Suppressor macrophage treated with lipopolysaccharide for 1 hour (primary cell): ENCODE measurements at regions not wholly inside any gene's neighbourhood (a gene's known extent, or its start where the extent isn't known, plus 50 kb on each side); places are given as distances from the start of the nearest gene placed in this dataset.
A peak's percentile ranks its signal among the peaks of the same experiment; 100 is the strongest.

Experiments
- DNase-seq, 3 donors: peaks; one replicate each; pipeline ENCODE4 v3.0.0-alpha.2; 2020 to 2022

DNA sequence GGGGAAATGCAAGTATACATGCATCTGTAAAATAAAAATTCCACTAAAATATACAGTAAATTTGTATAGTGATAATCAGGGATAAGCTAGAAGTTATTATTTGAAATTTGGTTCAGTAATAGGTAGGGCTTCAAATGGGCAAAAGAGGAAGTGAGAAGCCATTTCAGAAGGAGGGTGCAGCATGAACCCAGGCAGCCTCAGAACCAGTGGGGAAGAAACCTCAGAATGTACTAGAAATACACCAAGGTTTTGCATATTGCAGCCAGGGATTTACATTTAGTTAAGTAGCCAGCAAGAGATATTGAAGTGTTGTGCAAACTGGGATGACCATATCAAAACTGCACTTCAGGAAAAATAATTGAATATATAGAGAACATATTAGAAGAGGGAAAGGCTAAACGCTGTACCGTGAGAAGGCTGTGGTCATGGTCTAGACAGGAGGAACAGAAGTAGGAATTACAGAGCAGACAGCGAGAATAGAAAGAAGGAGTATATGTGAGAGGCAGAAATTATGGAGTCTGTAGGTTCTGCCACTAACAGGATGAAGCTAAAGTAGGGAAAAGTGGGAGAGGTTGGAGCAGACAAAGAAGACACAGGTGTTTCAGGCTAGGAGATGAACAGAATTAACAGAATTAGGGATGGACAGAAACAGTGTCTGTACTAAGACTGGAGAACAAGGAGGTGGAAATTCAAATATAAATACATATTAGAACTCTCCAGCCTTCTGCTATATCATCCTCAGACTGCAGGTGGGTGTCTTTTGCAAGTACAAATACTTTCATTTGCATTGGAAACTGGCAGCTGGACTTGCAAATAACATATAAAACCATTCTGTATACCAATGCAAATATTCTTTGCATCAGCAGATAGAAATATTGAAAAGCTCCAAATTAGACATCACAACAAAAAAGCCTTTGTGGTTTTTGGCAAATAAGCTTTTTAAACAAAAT, 335.6 kb downstream of the ZNF608 start:
- DNase-seq, result no peak

DNA sequence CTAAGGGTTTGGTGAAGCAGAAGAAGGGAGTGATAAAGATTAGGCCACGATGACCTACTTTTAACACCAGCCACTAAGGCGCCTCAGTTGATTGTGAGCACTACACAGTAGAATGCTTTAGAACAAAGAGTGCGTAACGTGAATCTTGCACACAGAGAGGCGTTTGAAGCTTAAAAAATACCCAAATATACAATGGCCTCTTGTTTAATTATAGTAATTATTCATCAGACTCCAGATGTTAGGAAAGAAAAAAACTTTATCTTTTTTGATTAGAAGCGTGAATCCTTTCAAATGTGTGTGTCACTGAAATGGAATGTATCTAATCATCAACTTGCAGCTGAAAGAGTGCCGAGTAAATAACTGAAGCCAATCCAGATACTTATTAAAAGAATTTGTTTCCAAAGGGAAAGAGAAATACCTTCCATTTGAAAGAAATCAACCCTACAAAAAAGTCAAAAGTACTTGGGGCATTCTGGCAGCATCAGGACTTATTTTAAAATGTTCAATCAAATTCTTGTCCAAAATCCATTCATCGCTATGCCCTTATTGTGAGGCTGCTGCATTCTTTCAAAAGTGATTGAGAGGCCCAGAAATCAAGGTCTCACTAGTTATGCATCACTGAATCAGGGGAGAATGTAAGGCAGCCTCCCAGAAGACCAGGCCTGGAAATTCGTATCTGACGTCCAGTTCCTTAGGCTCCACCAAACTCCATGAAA, 337.5 kb downstream of the ZNF608 start:
- DNase-seq, result no peak

DNA sequence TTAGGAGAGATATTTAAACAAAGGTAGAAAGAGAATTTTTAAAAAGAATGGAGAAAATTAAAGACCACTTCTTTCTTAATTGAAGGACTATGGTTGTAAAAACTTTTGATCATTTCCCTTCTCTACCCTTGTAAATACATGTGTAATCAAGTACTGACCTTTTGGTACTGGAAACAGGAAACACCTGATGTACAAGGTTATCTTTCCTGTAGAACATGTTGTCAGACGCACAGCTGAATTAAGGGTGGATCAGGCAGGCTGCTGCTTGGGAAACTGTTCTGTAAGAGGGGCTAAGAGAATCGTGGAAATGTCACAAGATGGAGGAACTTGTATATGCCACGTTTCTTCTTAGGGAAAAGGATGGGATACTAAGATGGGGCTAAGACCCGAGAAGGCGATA, 341.6 kb downstream of the ZNF608 start:
- DNase-seq, result no peak

DNA sequence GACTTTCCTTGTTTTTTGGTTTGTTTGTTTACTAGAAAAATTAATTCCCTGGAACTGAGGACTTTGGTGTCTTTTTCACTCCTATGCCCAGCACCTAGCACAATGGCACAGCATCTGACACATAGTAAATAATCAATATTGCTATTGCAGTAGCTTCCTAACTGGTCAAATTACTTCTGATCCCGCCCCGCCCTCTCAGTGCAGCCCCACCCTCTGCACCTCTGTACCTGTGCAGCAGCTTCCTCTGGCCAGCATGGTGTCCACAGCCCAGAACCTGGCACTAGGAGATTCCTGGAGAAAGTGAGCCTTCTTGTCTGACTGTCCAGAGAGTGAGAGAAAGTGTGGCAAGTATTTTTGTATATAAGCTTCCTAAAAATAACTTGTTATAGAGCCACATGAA, 343.2 kb downstream of the ZNF608 start:
- no peak for DNase-seq

DNA sequence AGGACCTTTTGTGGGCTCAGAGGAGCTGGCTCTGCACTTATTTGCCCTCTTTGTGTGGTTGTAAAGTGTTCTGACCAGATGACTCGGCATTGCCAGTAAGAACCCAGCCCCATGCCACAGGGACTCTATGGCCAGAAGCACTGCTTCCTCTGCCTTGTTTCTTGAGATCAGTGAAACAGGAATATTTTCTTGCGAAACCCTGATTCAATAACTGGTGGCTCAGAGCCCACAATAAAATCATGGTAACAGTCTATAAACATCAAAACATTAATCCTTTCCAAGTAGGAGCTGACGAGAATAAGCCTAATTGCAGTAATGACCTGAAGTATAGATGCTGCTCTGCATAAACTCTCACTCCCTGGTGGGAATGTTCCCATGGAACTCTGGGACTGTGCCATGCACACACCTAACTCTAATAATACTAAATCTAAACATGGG, 344.3 kb downstream of the ZNF608 start:
- DNase-seq, result peak in 1 of 3 donors; percentile 6

DNA sequence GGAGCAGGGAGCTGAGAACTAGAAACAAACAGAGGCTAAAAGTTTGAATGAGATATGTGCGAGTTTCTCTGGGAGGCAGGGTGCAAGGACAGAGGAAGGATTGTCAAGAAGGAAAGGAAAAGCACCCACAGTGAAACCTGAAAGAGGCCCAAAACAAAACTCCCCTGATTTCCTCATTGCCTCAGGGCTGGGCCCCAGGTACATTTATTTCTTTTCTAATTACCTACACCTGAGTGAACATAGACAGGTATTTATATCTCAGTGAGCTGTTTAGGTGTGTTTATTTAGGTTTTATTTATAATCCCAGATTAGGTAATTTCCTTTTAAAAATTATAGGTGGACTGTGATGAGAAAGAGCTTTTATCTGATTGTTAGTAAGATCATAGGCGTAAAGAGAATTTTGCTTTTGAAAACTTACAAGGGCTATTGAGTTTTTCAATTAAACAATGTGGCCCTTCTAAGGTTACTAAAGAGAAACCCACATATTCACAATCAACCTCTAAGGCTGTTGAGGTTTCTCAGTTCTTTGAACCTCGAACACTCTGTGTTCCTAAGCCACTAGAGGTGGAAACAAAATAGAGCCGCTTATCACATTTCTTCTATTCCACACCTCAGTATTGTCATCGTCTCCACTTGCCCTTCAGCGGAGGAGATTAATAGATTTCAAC, 344.8 kb downstream of the ZNF608 start:
- no peak for DNase-seq

DNA sequence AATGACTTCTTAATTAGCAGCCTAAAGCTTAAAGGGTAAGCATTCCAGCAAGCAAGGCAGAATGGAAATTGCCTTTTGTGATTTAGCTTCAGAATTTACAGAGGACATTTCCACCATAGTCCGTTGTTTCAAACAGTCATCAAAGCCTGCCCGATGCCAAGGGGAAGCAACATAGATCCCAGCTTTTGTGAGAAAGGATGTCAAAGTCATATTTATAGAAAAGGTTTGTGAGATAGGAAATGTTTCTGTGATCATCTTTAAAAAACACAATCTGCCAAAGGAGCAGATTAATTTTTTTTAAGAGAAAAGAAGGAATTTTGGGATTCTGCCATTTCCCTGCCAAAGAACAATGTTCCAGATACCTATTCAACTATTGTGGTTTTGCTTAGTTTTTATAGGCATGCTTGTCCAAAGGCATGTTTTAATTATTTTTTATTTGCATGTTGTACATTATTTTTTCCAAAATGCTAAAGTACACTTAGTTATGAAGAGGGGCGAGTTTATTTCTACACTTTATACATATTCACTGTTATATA, 346.9 kb downstream of the ZNF608 start:
- no peak for DNase-seq

DNA sequence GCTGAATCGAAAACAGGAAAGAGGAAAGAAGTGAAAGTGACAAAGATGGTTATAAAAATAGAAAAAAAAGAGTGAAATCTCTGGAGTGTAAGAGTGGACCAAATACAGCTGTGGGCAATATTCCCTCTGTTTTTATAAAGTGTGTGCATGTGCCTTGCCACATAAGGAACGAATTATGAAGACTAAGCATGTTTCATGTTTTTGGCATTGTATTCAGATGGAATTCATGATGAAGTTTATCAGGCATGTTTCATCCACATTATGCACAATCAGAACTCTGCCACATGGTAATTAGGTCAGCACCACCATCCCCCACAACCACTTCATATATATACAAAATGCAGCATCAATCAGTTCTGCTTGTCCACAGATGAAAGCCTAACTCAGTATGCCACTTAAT, 348.0 kb downstream of the ZNF608 start:
- DNase-seq, result no peak

DNA sequence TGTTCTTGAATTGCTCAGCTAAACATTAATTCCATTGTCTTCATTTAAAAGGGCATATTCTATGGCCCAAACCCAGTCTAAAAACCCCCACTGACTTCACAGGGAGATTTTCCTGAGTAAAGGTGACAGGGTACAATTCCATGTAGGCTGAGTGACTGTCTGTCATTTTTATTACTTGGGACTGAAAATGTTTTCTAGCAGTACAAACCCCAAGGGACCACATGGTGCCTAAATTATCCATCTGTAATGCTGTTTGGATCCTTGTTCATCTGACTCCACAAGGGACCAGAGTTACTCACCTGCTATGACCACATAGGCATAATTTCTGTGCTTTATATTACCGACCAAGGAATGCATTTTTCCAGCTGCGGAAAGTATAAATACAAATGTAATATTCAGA, 349.1 kb downstream of the ZNF608 start:
- DNase-seq, result no peak

DNA sequence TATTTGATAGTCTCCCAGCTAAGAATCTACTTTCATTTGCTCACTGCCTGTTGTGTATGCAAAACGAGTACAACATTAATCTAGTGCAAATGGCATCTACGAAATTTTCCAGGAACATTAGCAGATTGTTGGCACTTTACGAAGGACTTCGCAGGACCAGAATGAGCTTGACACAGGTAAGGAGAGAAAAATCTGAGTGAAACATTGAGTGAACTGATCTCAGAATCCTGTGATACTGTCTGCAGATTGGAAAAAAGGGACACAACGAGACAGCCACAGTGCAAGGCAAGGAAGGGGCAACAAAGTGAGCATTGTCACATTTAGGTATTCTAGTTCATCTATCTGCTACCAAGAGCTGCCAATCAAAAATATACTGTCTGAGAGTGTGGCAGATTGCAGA, 350.5 kb downstream of the ZNF608 start:
- DNase-seq, result no peak

DNA sequence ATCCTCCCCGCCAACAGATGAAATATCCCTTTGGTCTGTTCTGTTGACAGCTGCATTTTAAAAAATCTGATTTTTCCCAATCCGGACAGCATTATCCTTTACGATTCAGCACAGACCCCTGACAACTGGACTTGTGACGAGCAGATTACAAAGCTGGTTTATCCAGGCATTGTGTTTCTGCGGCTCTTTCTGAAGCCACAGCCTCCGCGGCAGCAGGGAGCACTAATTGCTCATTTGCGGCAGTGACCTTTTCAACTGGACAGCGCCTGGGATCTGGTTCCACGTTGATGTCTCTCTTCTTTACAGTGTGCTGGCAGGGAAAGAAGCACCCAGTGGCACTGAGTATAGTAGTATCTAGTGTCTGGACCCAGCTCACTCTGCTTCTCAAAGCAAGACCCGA, 351.2 kb downstream of the ZNF608 start:
- DNase-seq, result no peak

DNA sequence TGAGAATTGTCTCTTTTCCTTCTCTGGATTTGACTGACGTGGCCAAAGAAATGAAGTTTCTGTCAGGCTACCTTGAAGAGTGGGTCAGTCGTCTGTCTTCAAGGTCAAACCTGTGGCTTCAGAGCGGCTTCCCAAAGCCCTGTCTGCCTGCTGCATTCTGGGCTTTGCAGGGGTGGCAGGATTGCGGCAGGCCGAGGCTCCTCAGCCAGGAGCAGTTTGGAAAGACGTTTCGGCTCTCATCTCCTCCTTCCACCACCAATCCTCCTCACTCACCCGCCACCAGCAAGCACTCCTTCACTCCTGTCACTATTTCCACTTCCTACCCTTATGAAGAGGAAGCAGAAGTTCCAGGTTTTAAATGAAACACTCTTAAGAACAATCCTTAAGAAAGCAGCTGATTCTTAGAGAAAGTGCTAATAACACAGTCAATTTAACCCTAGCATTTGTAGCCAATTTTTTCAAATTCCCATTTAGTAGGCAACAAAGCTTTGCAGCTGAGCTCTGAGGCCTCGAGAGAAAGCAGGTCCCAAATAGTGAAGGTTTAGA, 351.7 kb downstream of the ZNF608 start:
- no peak for DNase-seq

DNA sequence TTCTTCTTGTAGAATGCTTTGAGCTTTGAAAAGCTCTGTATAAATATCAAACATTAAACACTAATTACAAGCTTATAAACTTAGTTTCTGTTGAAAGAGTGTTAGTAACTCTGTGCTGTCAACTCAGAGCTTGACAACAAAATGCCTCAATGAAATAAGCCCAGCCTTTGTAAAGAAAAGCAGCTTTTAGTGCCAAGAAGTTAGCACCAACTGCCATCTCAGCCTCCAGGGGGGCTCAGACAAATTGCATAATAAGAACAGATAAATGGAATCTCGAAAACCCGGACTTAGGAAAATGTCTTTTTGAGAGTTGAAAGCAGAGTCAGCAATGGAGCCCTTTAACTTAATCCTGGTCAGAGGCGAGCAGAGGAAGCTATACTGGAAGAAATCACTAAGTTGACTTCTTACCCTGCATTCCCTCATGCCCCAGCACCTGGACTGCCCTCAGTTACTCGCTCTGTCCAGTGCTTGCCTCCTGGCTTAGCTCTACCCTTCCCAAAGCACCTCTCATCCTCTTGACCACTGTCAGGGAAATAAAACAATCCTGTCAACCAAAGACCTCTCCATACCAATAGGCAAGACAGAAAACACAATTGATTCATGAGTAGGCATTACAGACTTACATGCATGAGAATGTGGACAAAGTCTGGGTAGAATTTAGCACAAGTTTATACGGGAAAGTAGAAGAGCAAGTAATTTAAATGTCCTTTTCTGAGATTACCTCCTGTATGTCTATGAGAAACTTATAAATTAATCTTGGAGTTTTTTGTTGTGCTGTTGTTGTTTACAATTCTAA, 352.7 kb downstream of the ZNF608 start:
- DNase-seq, result no peak

DNA sequence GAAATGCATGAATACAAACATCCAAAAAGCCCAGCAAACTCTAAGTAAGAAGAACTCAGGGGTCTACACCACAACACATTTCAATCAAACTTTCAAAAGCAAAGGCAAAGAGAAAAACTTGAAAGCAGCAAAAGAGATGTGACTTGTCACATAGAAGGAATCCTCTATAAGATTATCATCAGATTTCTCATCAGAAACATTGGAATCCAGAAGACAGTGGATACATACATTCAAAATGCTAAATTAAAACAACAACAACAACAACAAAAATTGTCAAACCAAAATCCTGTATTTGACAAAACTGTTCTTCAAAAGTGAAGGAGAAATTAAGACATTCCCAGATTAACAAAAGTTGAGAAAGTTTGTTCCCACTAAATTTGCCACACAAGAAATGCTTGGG, 362.7 kb downstream of the ZNF608 start:
- DNase-seq, result no peak

DNA sequence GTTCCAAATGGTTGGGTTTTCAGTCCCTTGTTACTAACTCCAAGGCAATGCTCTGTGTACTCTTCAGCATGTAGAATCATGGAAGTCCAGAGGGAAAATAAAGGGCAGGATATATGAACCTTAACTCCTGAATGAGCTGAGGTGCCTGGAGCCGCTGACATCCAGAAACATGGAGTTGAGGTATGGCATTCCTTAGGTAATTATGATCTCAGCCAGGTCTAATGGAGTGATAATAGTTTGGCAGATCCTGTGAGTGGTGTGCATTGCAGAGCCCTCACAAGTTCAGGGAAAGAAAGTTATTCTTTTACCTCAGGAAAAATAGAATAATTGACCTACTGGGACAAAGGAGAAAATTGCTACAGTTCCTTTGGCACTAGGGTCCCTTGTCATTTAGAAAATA, 369.1 kb downstream of the ZNF608 start:
- no peak for DNase-seq

DNA sequence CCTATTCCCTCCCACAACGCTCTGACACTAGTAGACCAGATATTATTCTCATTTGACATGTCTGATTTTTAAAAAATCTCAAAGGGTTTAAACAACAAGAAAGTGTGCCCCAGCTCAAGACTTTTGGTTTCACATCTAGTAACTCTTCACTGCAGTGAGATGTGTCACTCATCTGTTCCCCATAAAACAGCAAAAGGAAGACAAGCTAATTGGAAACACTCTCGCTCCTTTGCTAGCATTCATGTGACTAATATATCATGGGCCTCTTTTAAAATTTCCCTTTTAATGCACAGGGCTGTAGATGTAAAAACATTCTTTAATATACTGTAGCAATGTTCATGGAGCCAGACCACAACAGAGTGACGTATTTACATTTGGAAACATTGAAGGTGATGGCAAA, 372.6 kb downstream of the ZNF608 start:
- DNase-seq, result no peak

DNA sequence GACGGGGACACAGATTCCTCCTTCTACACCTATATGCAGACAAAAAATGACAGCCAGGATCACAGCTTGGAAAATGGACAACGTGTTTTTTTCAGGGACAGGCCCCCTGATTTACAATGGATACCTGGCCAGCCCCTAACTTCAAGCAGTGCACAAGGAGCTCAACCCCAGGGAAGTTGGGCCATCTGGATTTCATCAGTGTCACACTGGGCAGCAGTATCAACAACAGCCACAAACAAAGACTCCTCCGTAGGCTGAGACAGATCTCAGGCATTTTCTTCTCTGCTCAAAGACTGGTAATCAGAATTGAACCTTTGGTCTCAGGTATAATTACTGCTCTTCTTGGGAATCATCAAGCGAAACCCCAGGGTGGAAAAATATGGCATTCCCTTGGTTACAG, 374.0 kb downstream of the ZNF608 start:
- DNase-seq, result no peak

DNA sequence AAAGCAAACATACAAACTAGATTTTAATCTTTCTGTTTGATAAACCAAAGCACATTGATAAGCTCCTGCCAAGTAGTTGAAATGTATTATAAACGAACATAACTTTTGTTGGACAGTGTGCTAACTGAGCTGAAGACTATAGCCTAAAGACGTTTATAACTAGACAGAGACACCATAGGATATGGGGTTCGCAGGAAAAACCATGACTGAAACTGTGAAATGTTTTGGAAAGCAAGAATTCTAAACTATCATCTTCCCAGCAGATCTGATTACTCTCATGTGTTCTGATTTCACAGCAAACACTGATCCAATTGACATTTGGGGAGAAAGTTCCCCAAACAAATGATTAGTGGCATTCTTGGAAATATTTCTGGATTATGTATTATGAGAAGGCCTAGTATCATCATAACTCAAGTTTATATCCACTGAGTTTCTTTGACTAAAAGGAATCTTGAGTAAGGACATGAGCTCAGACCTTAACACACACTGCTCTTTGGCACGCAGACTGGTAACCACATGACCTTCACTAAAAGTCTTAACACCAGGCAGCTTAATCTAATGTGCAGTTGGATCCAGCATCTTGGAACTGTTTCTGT, 375.2 kb downstream of the ZNF608 start:
- no peak for DNase-seq

DNA sequence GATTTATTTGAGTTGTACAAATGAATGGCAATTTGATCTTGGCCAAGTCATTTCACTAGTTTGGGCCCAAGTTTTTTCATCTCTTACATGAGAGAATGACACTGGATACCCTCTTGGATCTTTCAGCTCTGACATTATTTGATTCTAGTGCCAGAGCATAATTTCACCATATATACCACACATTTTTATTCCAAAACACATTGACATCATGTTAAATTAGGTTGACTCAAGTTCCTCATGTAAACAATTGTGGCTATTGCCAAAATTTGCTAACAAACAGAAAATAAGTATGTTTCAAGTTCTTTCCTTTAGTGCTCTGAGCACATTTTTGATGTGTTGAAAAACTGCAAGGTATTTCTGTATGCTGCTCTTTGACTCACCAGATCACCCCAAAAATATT, 375.8 kb downstream of the ZNF608 start:
- no peak for DNase-seq

DNA sequence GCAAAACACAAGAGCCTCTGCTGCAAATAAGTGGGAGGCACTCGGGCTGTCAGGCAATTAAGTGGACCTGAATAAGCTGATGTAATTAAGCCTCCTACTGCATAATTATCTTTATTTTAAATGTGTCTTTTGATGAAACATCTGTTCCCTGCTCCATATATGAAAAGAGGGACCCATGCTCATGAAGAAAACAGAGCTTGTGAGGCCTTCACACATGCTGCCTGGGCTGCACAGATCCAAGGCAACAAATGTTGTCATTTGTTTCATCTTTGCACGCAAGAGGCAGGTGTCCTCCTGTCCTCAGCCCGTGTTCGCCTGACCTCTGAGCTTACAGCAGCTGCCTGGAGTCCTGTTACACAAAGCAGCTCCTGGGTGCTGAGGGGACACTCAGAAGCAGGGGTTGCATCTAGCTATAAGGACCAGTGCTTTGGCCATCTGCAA, 381.1 kb downstream of the ZNF608 start:
- DNase-seq, result no peak

DNA sequence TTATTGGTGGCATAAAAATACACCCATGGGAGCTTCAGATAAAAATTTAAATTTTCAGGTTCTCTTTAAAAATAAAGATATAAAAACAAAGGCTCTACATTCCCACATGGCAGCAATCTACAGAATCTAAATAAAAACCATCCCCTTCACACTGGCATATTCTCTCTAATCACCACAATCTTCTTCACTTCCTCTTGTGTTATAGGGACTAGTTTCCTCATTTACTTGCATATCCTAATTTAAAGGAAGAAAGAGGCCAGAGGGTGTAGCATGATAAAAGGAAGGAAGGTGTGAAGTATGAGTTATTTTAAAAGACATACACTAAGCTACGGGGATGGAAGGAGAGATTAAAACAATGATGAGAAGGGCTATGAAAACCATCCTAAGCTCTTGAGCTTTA, 390.5 kb downstream of the ZNF608 start:
- peak in 1 of 3 donors; percentile 3 for DNase-seq

DNA sequence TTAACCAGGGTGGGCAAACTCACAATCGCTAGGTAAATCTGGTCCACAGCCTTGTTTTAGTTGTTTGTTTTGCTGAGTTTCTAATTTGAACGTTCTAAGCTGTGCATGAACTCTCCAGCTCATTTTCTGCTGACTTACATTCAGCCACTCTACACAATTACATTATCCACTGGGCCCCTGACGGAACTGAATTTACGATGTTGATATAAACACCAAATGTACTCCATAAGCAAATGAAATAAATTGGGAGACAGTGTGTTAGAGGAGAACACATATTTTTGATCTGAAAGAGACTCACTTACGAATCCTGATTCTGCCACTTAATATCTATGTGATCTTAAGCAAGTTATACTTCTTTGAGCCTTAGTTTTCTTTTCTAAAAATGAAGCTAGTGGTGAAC, 393.4 kb downstream of the ZNF608 start:
- DNase-seq, result no peak
